Hepatocyte (in vitro differentiated cells): ENCODE measurements at regions not wholly inside any gene's neighbourhood (a gene's known extent, or its start where the extent isn't known, plus 50 kb on each side); places are given as distances from the start of the nearest gene placed in this dataset.

ENCODE experiments used
- DNase-seq: peaks from one replicate; pipeline ENCODE4 v3.0.0-alpha.2; 2016; ENCODE audit warnings: low spot score
- H2AFZ ChIP-seq: fragments of 200-600 bp; sonication (generic); 2 replicates; pipeline ENCODE4 v1.6.0; 2016; ENCODE audit warnings: antibody characterized with exemption, mild to moderate bottlenecking
- H3K27ac ChIP-seq: fragments of 200-600 bp; sonication (generic); 2 replicates; pipeline ENCODE4 v1.5.1; 2016; ENCODE audit warnings: mild to moderate bottlenecking
- H3K27me3 ChIP-seq: fragments of 200-600 bp; sonication (generic); 2 replicates; pipeline ENCODE4 v1.6.1; 2016
- H3K36me3 ChIP-seq: fragments of 200-600 bp; sonication (generic); replicated peaks from 2 replicates; pipeline ENCODE4 v1.5.1; 2016; ENCODE audit warnings: low read depth; ENCODE audit not compliant: insufficient read depth
- H3K4me1 ChIP-seq: fragments of 200-600 bp; sonication (generic); 2 replicates; pipeline ENCODE4 v1.5.1; 2016; ENCODE audit warnings: mild to moderate bottlenecking, moderate library complexity; ENCODE audit not compliant: insufficient read depth
- H3K4me2 ChIP-seq: fragments of 200-600 bp; sonication (generic); 2 replicates; pipeline ENCODE4 v1.6.0; 2016
- H3K4me3 ChIP-seq: fragments of 200-600 bp; sonication (generic); 2 replicates; pipeline ENCODE4 v1.5.1; 2016; ENCODE audit warnings: mild to moderate bottlenecking
- H3K79me2 ChIP-seq: fragments of 200-600 bp; sonication (generic); 2 replicates; pipeline ENCODE4 v1.6.0; 2017; ENCODE audit warnings: mild to moderate bottlenecking
- H3K9me2 ChIP-seq: fragments of 200-600 bp; sonication (generic); replicated peaks from 2 replicates; pipeline ENCODE4 v1.6.0; 2017; ENCODE audit warnings: mild to moderate bottlenecking; ENCODE audit not compliant: insufficient read depth
- H3K9me3 ChIP-seq: fragments of 200-600 bp; sonication (generic); 2 replicates; pipeline ENCODE4 v1.5.1; 2016; ENCODE audit warnings: low read depth, mild to moderate bottlenecking
- H4K20me1 ChIP-seq: fragments of 200-600 bp; sonication (generic); 2 replicates; pipeline ENCODE4 v1.6.0; 2016; ENCODE audit warnings: mild to moderate bottlenecking; ENCODE audit not compliant: insufficient read depth, poor library complexity, severe bottlenecking
- CTCF ChIP-seq: fragments of 200-600 bp; sonication (generic); IDR thresholded peaks from 2 replicates; pipeline ENCODE4 v1.5.1; 2016; ENCODE audit warnings: antibody characterized with exemption, mild to moderate bottlenecking; ENCODE audit not compliant: poor library complexity
- EZH2 ChIP-seq: fragments of 200-600 bp; sonication (generic); IDR thresholded peaks from 2 replicates; pipeline ENCODE4 v1.6.1; 2016; ENCODE audit warnings: antibody characterized with exemption, mild to moderate bottlenecking, borderline replicate concordance
- EZH2phosphoT487 ChIP-seq: fragments of 200-600 bp; sonication (generic); IDR thresholded peaks from one replicate; pipeline ENCODE4 v1.6.1; 2018; ENCODE audit warnings: antibody characterized with exemption, mild to moderate bottlenecking, low read depth, moderate library complexity; ENCODE audit not compliant: unreplicated experiment, severe bottlenecking
- WGBS: methylation state at CpG from one replicate; pipeline ENCODE4 v1.1.6; 2016; ENCODE audit warnings: low lambda C conversion rate; ENCODE audit errors: missing lambda C conversion rate; 5-methylcytosine and 5-hydroxymethylcytosine counted together

GRCh38 chr3:5278666-5279065 lies 91.2 kb downstream of the EDEM1 start:
- DNase-seq: no peak
- H2AFZ ChIP-seq: no peak overlapping the region
- H3K4me3 ChIP-seq: no peak overlapping the region
- no peaks in the 10 kb centered on the region for H3K27me3 ChIP-seq
- H3K79me2 ChIP-seq: no peaks in the 10 kb centered on the region
- no peaks in the 10 kb centered on the region for H4K20me1 ChIP-seq
- no peak overlapping the region for H3K4me2 ChIP-seq
- H3K9me2 ChIP-seq: no peaks in the 10 kb centered on the region
- no peaks in the 10 kb centered on the region for H3K4me1 ChIP-seq
- H3K9me3 ChIP-seq: no peaks in the 10 kb centered on the region
- no peak overlapping the region for H3K27ac ChIP-seq
- H3K36me3 ChIP-seq: no peaks in the 10 kb centered on the region
- TF ChIP-seq CTCF (no peak), EZH2phosphoT487 (no peak), EZH2 (no peak)

- Histone ChIP-seq H3K36me3 (no peaks in the 10 kb centered on the region), H3K79me2 (no peaks in the 10 kb centered on the region), H3K27me3 (no peaks in the 10 kb centered on the region), H2AFZ (no peak overlapping the region), H3K4me2 (no peak overlapping the region), H3K9me2 (no peaks in the 10 kb centered on the region), H3K27ac (no peak overlapping the region), H3K4me3 (no peak overlapping the region), H3K9me3 (no peaks in the 10 kb centered on the region), H4K20me1 (no peaks in the 10 kb centered on the region), H3K4me1 (no peaks in the 10 kb centered on the region)
- TF ChIP-seq EZH2phosphoT487 (no peak), CTCF (no peak), EZH2 (no peak)
- 91% methylated on average over 1 of the region's 1 CpG for WGBS
- no peak for DNase-seq
These were observed 95.2 kb downstream of the EDEM1 start for GRCh38 chr3:5282703-5283102.

GRCh38 chr3:5285439-5285838 lies 97.9 kb downstream of the EDEM1 start:
- no peaks in the 10 kb centered on the region for H3K4me1 ChIP-seq
- no peaks in the 10 kb centered on the region for H3K79me2 ChIP-seq
- H4K20me1 ChIP-seq: no peaks in the 10 kb centered on the region
- H3K4me3 ChIP-seq: no peak overlapping the region
- H3K9me2 ChIP-seq: no peaks in the 10 kb centered on the region
- H3K27me3 ChIP-seq: no peaks in the 10 kb centered on the region
- no peak overlapping the region for H2AFZ ChIP-seq
- no peak overlapping the region for H3K27ac ChIP-seq
- no peaks in the 10 kb centered on the region for H3K9me3 ChIP-seq
- no peaks in the 10 kb centered on the region for H3K36me3 ChIP-seq
- H3K4me2 ChIP-seq: no peak overlapping the region
- DNase-seq: no peak
- no peak for TF ChIP-seq EZH2phosphoT487
- TF ChIP-seq EZH2: no peak
- no peak for TF ChIP-seq CTCF

- H3K27ac ChIP-seq: no peak overlapping the region
- H4K20me1 ChIP-seq: no peaks in the 10 kb centered on the region
- WGBS: 75% methylated on average over 3 of the region's 3 CpGs
- DNase-seq: no peak
- no peak for TF ChIP-seq CTCF
- TF ChIP-seq EZH2phosphoT487: no peak
- TF ChIP-seq EZH2: no peak
- H3K4me3 ChIP-seq: no peak overlapping the region
- H2AFZ ChIP-seq: no peak overlapping the region
- H3K9me2 ChIP-seq: no peaks in the 10 kb centered on the region
- no peak overlapping the region for H3K4me2 ChIP-seq
- H3K27me3 ChIP-seq: no peaks in the 10 kb centered on the region
- H3K9me3 ChIP-seq: no peaks in the 10 kb centered on the region
- no peaks in the 10 kb centered on the region for H3K79me2 ChIP-seq
- H3K36me3 ChIP-seq: no peaks in the 10 kb centered on the region
- no peaks in the 10 kb centered on the region for H3K4me1 ChIP-seq
These were observed 103.4 kb downstream of the EDEM1 start for GRCh38 chr3:5290915-5291314.
